BJ (cell line): ENCODE measurements at regions not wholly inside any gene's neighbourhood (a gene's known extent, or its start where the extent isn't known, plus 50 kb on each side); places are given as distances from the start of the nearest gene placed in this dataset.

Experiments
- CTCF ChIA-PET: fragments of 350-600 bp; formaldehyde crosslinking; extraction: SDS; loops from one replicate; lab custom pipeline; 2021; ENCODE audit warnings: antibody characterized with exemption, inconsistent platforms; lab: Yijun Ruan, JAX
- POLR2A ChIA-PET: fragments of 300-600 bp; sonication (Branson Sonifier 250); formaldehyde crosslinking; extraction: SDS; loops from one replicate; lab custom pipeline; 2021; ENCODE audit warnings: antibody characterized with exemption; lab: Charles Lee
- DNase-seq: peaks from one replicate; pipeline ENCODE4 v3.0.0-alpha.2; 2011; ENCODE audit warnings: low read depth
- H3K27me3 ChIP-seq: 2 replicates; pipeline ENCODE4 v1.6.0; 2011; ENCODE audit warnings: low read length; ENCODE audit not compliant: control insufficient read depth, insufficient read depth
- H3K36me3 ChIP-seq: 2 replicates; pipeline ENCODE4 v1.5.1; 2011; ENCODE audit warnings: low read length; ENCODE audit not compliant: control insufficient read depth, insufficient read depth
- H3K4me3 ChIP-seq: 2 replicates; pipeline ENCODE4 v1.5.1; 2011; ENCODE audit warnings: low read depth, mild to moderate bottlenecking, control low read depth, low read length
- CTCF ChIP-seq: IDR thresholded peaks from 2 replicates; pipeline ENCODE4 v1.5.1; 2011; ENCODE audit warnings: low read depth, mild to moderate bottlenecking, control low read depth, inconsistent platforms, low read length, moderate library complexity; ENCODE audit not compliant: insufficient read depth

- Histone ChIP-seq H3K27me3 (no peaks in the 10 kb centered on the region), H3K36me3 (no peaks in the 10 kb centered on the region), H3K4me3 (no peak overlapping the region)
- ChIA-PET POLR2A (no interaction called here), CTCF (no interaction called here)
- TF ChIP-seq CTCF: no peak
- no peak for DNase-seq
Measured at GRCh38 chr5:153233933-153234332, 256.5 kb upstream of the GRIA1 start.

- Histone ChIP-seq H3K36me3 (no peaks in the 10 kb centered on the region), H3K27me3 (no peaks in the 10 kb centered on the region), H3K4me3 (no peak overlapping the region)
- ChIA-PET CTCF (no interaction called here), POLR2A (no interaction called here)
- no peak for TF ChIP-seq CTCF
- DNase-seq: no peak
Measured at GRCh38 chr5:153236319-153236718, 254.2 kb upstream of the GRIA1 start.

DNA sequence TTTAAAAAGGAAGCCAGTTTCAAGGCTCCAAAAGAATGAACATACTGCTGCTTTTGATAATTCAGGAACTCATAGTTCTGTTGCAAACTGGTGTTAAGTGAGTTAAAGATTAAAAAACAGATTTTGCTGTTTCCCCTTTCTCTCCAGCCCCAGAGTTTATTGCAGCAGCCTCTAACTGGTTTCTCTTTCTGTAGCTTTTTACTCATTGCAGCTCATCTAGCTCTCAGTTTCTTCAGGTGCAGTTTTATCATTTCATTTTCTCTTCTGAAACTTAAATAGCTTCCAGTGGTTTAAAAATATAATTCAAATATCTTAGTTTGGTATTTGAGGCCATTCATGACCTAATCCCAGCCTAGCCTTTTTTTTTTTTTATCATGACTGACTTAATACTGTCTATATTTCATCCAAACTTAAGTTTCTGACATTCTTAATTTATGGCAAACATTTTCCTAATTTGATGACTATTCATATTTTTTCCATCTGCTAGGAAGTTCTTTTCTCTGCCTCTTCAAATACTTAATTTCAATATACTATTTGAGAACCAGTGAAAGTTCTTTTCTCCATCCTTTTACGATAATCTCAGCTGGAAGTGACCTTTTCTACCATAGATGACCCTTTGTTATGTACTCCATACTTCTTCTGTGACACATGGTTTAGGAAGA lies 252.7 kb upstream of the GRIA1 start:
- Histone ChIP-seq H3K36me3 (no peaks in the 10 kb centered on the region), H3K4me3 (no peak overlapping the region), H3K27me3 (no peaks in the 10 kb centered on the region)
- DNase-seq: no peak
- no peak for TF ChIP-seq CTCF
- CTCF ChIA-PET: no interaction called here
- POLR2A ChIA-PET: no interaction called here

- no peak for TF ChIP-seq CTCF
- H3K4me3 ChIP-seq: no peak overlapping the region
- no peaks in the 10 kb centered on the region for H3K27me3 ChIP-seq
- no peaks in the 10 kb centered on the region for H3K36me3 ChIP-seq
- ChIA-PET POLR2A (no interaction called here), CTCF (no interaction called here)
- DNase-seq: no peak
Measured at GRCh38 chr5:153257381-153257780, 233.1 kb upstream of the GRIA1 start.

DNA sequence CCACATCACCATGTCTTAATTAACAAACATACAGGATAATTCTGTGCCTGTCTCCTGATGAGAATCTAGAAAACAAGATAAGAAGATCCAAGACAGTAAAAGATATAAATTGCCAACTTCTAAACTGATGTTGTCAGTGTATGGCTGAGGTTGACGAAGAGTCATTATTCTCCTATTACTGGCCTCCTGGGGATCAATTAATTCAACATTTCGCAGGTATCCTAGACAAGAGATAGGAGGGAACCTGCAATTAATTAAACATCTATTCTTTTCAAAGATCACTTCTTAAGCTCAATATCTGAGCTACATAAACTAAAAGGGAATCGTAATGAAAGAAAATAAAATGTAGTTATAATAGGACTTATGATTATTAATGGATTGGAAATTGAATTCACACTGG lies 232.0 kb upstream of the GRIA1 start:
- CTCF ChIA-PET: interaction anchor here (0.9 kb wide), 1 partner anchor 19 kb away, joined by 3 read pairs; no protein-coding TSS in a partner anchor
- Histone ChIP-seq H3K4me3 (no peak overlapping the region), H3K27me3 (no peaks in the 10 kb centered on the region), H3K36me3 (no peaks in the 10 kb centered on the region)
- no peak for TF ChIP-seq CTCF
- DNase-seq: no peak
- POLR2A ChIA-PET: interaction anchor here (0.7 kb wide), 1 partner anchor 54 kb away, joined by 3 read pairs; no protein-coding TSS in a partner anchor
